HEK293T (cell line): ENCODE measurements at regions not wholly inside any gene's neighbourhood (a gene's known extent, or its start where the extent isn't known, plus 50 kb on each side); places are given as distances from the start of the nearest gene placed in this dataset.

Experiments used
- CTCF ChIA-PET: fragments of 350-600 bp; formaldehyde crosslinking; extraction: SDS; loops from one replicate; lab custom pipeline; 2021; ENCODE audit warnings: antibody characterized with exemption, inconsistent platforms; lab: Yijun Ruan, JAX
- POLR2A ChIA-PET: fragments of 350-600 bp; formaldehyde crosslinking; extraction: SDS; loops from one replicate; lab custom pipeline; 2020; ENCODE audit warnings: antibody characterized with exemption, inconsistent platforms; lab: Yijun Ruan, JAX
- DNase-seq: peaks from one replicate; pipeline ENCODE4 v3.0.0; 2012; ENCODE audit warnings: mixed read lengths; ENCODE audit errors: extremely low spot score
- ARNT ChIP-seq: fragments of 450-650 bp; IDR thresholded peaks from 2 replicates; pipeline ENCODE4 v1.6.1; 2017; ENCODE audit warnings: mild to moderate bottlenecking
- BHLHE40 ChIP-seq: fragments of 450-650 bp; IDR thresholded peaks from 2 replicates; pipeline ENCODE4 v1.6.1; 2016; ENCODE audit warnings: mild to moderate bottlenecking, moderate library complexity, borderline replicate concordance
- CTBP1 ChIP-seq: fragments of 450-650 bp; IDR thresholded peaks from 2 replicates; pipeline ENCODE4 v1.6.1; 2016; ENCODE audit warnings: borderline replicate concordance
- ELF4 ChIP-seq: fragments of 450-650 bp; IDR thresholded peaks from 2 replicates; pipeline ENCODE4 v1.6.1; 2017; ENCODE audit warnings: antibody characterized with exemption
- FOXA1 ChIP-seq: fragments of 450-650 bp; IDR thresholded peaks from 2 replicates; pipeline ENCODE4 v1.6.1; 2016; ENCODE audit warnings: mild to moderate bottlenecking
- FOXK2 ChIP-seq: fragments of 450-650 bp; IDR thresholded peaks from 2 replicates; pipeline ENCODE4 v1.6.1; 2016; ENCODE audit warnings: mild to moderate bottlenecking
- FOXM1 ChIP-seq: fragments of 450-650 bp; IDR thresholded peaks from 2 replicates; pipeline ENCODE4 v1.6.1; 2017; ENCODE audit warnings: mild to moderate bottlenecking, borderline replicate concordance
- HDGF ChIP-seq: fragments of 450-650 bp; IDR thresholded peaks from 2 replicates; pipeline ENCODE4 v1.6.1; 2017; ENCODE audit warnings: antibody characterized with exemption, borderline replicate concordance
- L3MBTL2 ChIP-seq: fragments of 450-650 bp; conservative IDR thresholded peaks from 2 replicates; pipeline ENCODE4 v1.6.1; 2016; ENCODE audit warnings: mild to moderate bottlenecking
- LEF1 ChIP-seq: fragments of 450-650 bp; IDR thresholded peaks from 2 replicates; pipeline ENCODE4 v1.6.1; 2017; ENCODE audit warnings: mild to moderate bottlenecking, borderline replicate concordance
- NFRKB ChIP-seq: fragments of 450-650 bp; IDR thresholded peaks from 2 replicates; pipeline ENCODE4 v1.6.1; 2016; ENCODE audit warnings: mild to moderate bottlenecking, moderate library complexity
- PKNOX1 ChIP-seq: fragments of 450-650 bp; IDR thresholded peaks from 2 replicates; pipeline ENCODE4 v1.6.1; 2016
- SP1 ChIP-seq: fragments of 450-650 bp; IDR thresholded peaks from 2 replicates; pipeline ENCODE4 v1.6.1; 2017
- SUZ12 ChIP-seq: fragments of 450-650 bp; IDR thresholded peaks from 2 replicates; pipeline ENCODE4 v1.6.1; 2016; ENCODE audit warnings: mild to moderate bottlenecking
- TARDBP ChIP-seq: fragments of 450-650 bp; IDR thresholded peaks from 2 replicates; pipeline ENCODE4 v1.6.1; 2016
- ZNF384 ChIP-seq: fragments of 450-650 bp; IDR thresholded peaks from 2 replicates; pipeline ENCODE4 v1.6.1; 2016

GRCh38 chr13:32902874-32903273, 113.3 kb upstream of the KL start:
- DNase-seq, result no peak
- TF ChIP-seq TARDBP (no peak), ZNF384 (no peak), FOXA1 (no peak), ELF4 (no peak), L3MBTL2 (no peak), SUZ12 (no peak)
- ChIA-PET CTCF (no interaction called here), POLR2A (no interaction called here)

GRCh38 chr13:32903720-32904119, 112.5 kb upstream of the KL start:
- ChIA-PET POLR2A (no interaction called here), CTCF (no interaction called here)
- no peak for TF ChIP-seq TARDBP
- no peak for TF ChIP-seq L3MBTL2
- TF ChIP-seq SUZ12, result no peak
- no peak for TF ChIP-seq ZNF384
- no peak for TF ChIP-seq ELF4
- no peak for TF ChIP-seq LEF1
- no peak for TF ChIP-seq ARNT
- no peak for TF ChIP-seq PKNOX1
- no peak for TF ChIP-seq BHLHE40
- no peak for TF ChIP-seq SP1
- TF ChIP-seq FOXM1, result no peak
- no peak for TF ChIP-seq HDGF
- no peak for TF ChIP-seq FOXA1
- no peak for TF ChIP-seq CTBP1
- no peak for TF ChIP-seq FOXK2
- no peak for TF ChIP-seq NFRKB
- DNase-seq, result no peak

- TF ChIP-seq ARNT (no peak), FOXA1 (no peak), FOXK2 (no peak), FOXM1 (no peak), ELF4 (no peak), CTBP1 (no peak), HDGF (no peak), ZNF384 (no peak), SP1 (no peak)
- ChIA-PET CTCF (no interaction called here), POLR2A (no interaction called here)
- no peak for DNase-seq
Measured at GRCh38 chr13:32904266-32904665, 112.0 kb upstream of the KL start.

- TF ChIP-seq SP1 (no peak), LEF1 (no peak), ELF4 (no peak), SUZ12 (no peak), CTBP1 (no peak), FOXM1 (no peak), ARNT (no peak), TARDBP (no peak), ZNF384 (no peak), BHLHE40 (no peak), HDGF (no peak), L3MBTL2 (no peak), PKNOX1 (no peak), FOXA1 (no peak), NFRKB (no peak), FOXK2 (no peak)
- ChIA-PET CTCF (no interaction called here), POLR2A (no interaction called here)
- DNase-seq, result no peak
Measured at GRCh38 chr13:32905063-32905863, 111.0 kb upstream of the KL start.

- no peak for DNase-seq
- ChIA-PET POLR2A (no interaction called here), CTCF (no interaction called here)
- TF ChIP-seq SUZ12 (no peak), ARNT (no peak), NFRKB (no peak), FOXK2 (no peak), ELF4 (no peak), FOXM1 (no peak), LEF1 (no peak), FOXA1 (no peak), SP1 (no peak), HDGF (no peak), TARDBP (no peak), L3MBTL2 (no peak), PKNOX1 (no peak), ZNF384 (no peak), CTBP1 (no peak)
Measured at GRCh38 chr13:32905864-32906180, 110.4 kb upstream of the KL start.

- TF ChIP-seq ZNF384 (no peak), SP1 (no peak), ARNT (no peak), PKNOX1 (no peak), FOXK2 (no peak), HDGF (no peak), FOXA1 (no peak), LEF1 (no peak)
- CTCF ChIA-PET, result no interaction called here
- POLR2A ChIA-PET, result no interaction called here
- DNase-seq, result no peak
Measured at GRCh38 chr13:32907211-32907610, 109.0 kb upstream of the KL start.
